ENCODE measurements at regions not wholly inside any gene's neighbourhood (a gene's known extent, or its start where the extent isn't known, plus 50 kb on each side); places are given as distances from the start of the nearest gene placed in this dataset.

DNA sequence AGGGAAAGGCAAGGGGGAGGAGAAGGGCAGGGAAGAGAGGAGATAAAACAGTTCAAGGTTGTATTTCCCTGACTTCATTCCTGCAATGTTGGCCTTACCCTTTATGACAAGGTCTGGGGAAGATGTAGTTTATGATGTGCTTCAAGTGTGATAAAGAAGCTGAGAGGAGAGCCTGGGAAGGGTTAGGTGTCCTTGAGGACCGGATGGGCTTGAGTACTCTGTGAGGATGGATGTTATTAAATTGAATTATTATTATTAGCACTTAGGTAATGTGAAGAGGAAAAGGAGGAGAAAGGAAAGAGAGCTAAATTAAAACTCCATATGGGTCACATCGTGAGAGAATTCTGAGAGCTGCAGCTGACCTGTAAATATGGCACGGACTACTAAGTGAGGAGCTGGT, 719.4 kb upstream of the CELF4 start:
- H3K27ac ChIP-seq (ENCODE audit: low read depth in 1 of 2, low read length in 2 of 2): no peak overlapping the region
- H3K9me3 ChIP-seq (ENCODE audit: control insufficient read depth in 4 of 4, low read length in 3 of 4): no peaks in the 10 kb centered on the region
- 75% methylated on average over 3 of the region's 3 CpGs for WGBS
- no peak overlapping the region for H3K9ac ChIP-seq (ENCODE audit: low read depth in 1 of 2, low read length in 2 of 2)
- DNase-seq (ENCODE audit: low spot score): no peak
- H3K36me3 ChIP-seq (ENCODE audit: control insufficient read depth in 4 of 4, insufficient read depth in 3 of 4, low read depth in 1 of 4, low read length in 3 of 4): no peaks in the 10 kb centered on the region
- no peak for TF ChIP-seq MAX (IDR thresholded peaks at IDR 0.05)
- no peak overlapping the region for H3K4me3 ChIP-seq (ENCODE audit: low read depth in 1 of 3, low read length in 3 of 3)
- H3K4me1 ChIP-seq (ENCODE audit: control insufficient read depth in 4 of 4, insufficient read depth in 4 of 4, low read length in 3 of 4): no peaks in the 10 kb centered on the region
- no peaks in the 10 kb centered on the region for H3K27me3 ChIP-seq (ENCODE audit: control insufficient read depth in 4 of 4, insufficient read depth in 4 of 4, low read length in 3 of 4)

GRCh38 chr18:38263066-38263465, 697.5 kb upstream of the CELF4 start:
- Histone ChIP-seq H3K27ac (ENCODE audit: low read depth in 1 of 2, low read length in 2 of 2) (no peak overlapping the region), H3K36me3 (ENCODE audit: control insufficient read depth in 4 of 4, insufficient read depth in 3 of 4, low read depth in 1 of 4, low read length in 3 of 4) (no peaks in the 10 kb centered on the region), H3K4me3 (ENCODE audit: low read depth in 1 of 3, low read length in 3 of 3) (no peak overlapping the region), H3K9me3 (ENCODE audit: control insufficient read depth in 4 of 4, low read length in 3 of 4) (no peaks in the 10 kb centered on the region), H3K27me3 (ENCODE audit: control insufficient read depth in 4 of 4, insufficient read depth in 4 of 4, low read length in 3 of 4) (no peaks in the 10 kb centered on the region), H3K4me1 (ENCODE audit: control insufficient read depth in 4 of 4, insufficient read depth in 4 of 4, low read length in 3 of 4) (no peaks in the 10 kb centered on the region), H3K9ac (ENCODE audit: low read depth in 1 of 2, low read length in 2 of 2) (no peak overlapping the region)
- no peak for DNase-seq (ENCODE audit: low spot score)
- TF ChIP-seq FOXA1 (IDR thresholded peaks at IDR 0.05): no peak
- TF ChIP-seq NR2F2 (IDR thresholded peaks at IDR 0.05): no peak
- TF ChIP-seq, protein P1, sequence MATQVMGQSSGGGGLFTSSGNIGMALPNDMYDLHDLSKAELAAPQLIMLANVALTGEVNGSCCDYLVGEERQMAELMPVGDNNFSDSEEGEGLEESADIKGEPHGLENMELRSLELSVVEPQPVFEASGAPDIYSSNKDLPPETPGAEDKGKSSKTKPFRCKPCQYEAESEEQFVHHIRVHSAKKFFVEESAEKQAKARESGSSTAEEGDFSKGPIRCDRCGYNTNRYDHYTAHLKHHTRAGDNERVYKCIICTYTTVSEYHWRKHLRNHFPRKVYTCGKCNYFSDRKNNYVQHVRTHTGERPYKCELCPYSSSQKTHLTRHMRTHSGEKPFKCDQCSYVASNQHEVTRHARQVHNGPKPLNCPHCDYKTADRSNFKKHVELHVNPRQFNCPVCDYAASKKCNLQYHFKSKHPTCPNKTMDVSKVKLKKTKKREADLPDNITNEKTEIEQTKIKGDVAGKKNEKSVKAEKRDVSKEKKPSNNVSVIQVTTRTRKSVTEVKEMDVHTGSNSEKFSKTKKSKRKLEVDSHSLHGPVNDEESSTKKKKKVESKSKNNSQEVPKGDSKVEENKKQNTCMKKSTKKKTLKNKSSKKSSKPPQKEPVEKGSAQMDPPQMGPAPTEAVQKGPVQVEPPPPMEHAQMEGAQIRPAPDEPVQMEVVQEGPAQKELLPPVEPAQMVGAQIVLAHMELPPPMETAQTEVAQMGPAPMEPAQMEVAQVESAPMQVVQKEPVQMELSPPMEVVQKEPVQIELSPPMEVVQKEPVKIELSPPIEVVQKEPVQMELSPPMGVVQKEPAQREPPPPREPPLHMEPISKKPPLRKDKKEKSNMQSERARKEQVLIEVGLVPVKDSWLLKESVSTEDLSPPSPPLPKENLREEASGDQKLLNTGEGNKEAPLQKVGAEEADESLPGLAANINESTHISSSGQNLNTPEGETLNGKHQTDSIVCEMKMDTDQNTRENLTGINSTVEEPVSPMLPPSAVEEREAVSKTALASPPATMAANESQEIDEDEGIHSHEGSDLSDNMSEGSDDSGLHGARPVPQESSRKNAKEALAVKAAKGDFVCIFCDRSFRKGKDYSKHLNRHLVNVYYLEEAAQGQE (IDR thresholded peaks at IDR 0.05): no peak
- TF ChIP-seq, protein P2, sequence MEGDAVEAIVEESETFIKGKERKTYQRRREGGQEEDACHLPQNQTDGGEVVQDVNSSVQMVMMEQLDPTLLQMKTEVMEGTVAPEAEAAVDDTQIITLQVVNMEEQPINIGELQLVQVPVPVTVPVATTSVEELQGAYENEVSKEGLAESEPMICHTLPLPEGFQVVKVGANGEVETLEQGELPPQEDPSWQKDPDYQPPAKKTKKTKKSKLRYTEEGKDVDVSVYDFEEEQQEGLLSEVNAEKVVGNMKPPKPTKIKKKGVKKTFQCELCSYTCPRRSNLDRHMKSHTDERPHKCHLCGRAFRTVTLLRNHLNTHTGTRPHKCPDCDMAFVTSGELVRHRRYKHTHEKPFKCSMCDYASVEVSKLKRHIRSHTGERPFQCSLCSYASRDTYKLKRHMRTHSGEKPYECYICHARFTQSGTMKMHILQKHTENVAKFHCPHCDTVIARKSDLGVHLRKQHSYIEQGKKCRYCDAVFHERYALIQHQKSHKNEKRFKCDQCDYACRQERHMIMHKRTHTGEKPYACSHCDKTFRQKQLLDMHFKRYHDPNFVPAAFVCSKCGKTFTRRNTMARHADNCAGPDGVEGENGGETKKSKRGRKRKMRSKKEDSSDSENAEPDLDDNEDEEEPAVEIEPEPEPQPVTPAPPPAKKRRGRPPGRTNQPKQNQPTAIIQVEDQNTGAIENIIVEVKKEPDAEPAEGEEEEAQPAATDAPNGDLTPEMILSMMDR (IDR thresholded peaks at IDR 0.05; ENCODE audit: low read depth, low read length, missing input control): no peak
- no peak for TF ChIP-seq YY1 (IDR thresholded peaks at IDR 0.05)
- no peak for TF ChIP-seq JUND (IDR thresholded peaks at IDR 0.05)
- TF ChIP-seq, protein P3, sequence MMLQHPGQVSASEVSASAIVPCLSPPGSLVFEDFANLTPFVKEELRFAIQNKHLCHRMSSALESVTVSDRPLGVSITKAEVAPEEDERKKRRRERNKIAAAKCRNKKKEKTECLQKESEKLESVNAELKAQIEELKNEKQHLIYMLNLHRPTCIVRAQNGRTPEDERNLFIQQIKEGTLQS (IDR thresholded peaks at IDR 0.05): no peak
- TF ChIP-seq GABPA (IDR thresholded peaks at IDR 0.05 in 1 of 2, conservative IDR thresholded peaks at IDR 0.05 in 1 of 2): no peak
- TF ChIP-seq ZBTB33 (IDR thresholded peaks at IDR 0.05): no peak
- no peak for TF ChIP-seq FOXA2 (IDR thresholded peaks at IDR 0.05)
- no peak for TF ChIP-seq RAD21 (IDR thresholded peaks at IDR 0.05)
- TF ChIP-seq SP1 (IDR thresholded peaks at IDR 0.05): no peak
- TF ChIP-seq HNF4G (IDR thresholded peaks at IDR 0.05): no peak
- no peak for TF ChIP-seq RXRA (IDR thresholded peaks at IDR 0.05)
- WGBS: 61% methylated on average over 2 of the region's 2 CpGs

Data from liver (tissue), 8 donors.